ENCODE measurements at regions not wholly inside any gene's neighbourhood (a gene's known extent, or its start where the extent isn't known, plus 50 kb on each side); places are given as distances from the start of the nearest gene placed in this dataset.

- DNase-seq (ENCODE audit: low read depth): no peak
- TF ChIP-seq, protein P1, sequence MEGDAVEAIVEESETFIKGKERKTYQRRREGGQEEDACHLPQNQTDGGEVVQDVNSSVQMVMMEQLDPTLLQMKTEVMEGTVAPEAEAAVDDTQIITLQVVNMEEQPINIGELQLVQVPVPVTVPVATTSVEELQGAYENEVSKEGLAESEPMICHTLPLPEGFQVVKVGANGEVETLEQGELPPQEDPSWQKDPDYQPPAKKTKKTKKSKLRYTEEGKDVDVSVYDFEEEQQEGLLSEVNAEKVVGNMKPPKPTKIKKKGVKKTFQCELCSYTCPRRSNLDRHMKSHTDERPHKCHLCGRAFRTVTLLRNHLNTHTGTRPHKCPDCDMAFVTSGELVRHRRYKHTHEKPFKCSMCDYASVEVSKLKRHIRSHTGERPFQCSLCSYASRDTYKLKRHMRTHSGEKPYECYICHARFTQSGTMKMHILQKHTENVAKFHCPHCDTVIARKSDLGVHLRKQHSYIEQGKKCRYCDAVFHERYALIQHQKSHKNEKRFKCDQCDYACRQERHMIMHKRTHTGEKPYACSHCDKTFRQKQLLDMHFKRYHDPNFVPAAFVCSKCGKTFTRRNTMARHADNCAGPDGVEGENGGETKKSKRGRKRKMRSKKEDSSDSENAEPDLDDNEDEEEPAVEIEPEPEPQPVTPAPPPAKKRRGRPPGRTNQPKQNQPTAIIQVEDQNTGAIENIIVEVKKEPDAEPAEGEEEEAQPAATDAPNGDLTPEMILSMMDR (conservative IDR thresholded peaks at IDR 0.05; ENCODE audit: low read depth, low read length): no peak
- no peak overlapping the region for H3K4me3 ChIP-seq (ENCODE audit: low read depth, low read length)
Observed at GRCh38 chr5:110177729-110178128, 488.0 kb downstream of the MAN2A1 start.

DNA sequence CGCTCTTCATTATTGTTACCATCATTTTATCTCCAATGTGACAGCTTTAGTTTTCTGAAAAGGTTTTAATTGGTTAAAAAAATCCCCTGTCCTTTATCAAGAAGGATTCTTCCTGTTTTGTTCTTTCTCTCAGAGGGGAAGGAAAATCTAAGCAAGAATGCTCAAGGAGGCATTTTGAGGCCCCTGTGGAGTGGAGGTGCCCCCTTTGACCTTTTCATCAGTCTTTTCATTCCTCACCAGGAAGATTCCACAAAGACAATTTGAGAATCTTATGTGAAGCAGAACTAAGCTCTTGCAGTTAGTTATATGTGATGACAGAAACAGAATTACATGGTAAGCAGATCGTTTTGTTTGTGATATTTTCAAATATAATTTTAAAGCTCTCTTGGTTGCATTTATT lies 489.6 kb downstream of the MAN2A1 start:
- DNase-seq (ENCODE audit: low read depth): peak; percentile 34
- TF ChIP-seq, protein P1 (conservative IDR thresholded peaks at IDR 0.05; ENCODE audit: low read depth, low read length): no peak
- no peak overlapping the region for H3K4me3 ChIP-seq (ENCODE audit: low read depth, low read length)

GRCh38 chr5:110194191-110194590 lies 504.5 kb downstream of the MAN2A1 start:
- TF ChIP-seq, protein P1 (conservative IDR thresholded peaks at IDR 0.05; ENCODE audit: low read depth, low read length): no peak
- DNase-seq (ENCODE audit: low read depth): no peak
- no peak overlapping the region for H3K4me3 ChIP-seq (ENCODE audit: low read depth, low read length)

DNA sequence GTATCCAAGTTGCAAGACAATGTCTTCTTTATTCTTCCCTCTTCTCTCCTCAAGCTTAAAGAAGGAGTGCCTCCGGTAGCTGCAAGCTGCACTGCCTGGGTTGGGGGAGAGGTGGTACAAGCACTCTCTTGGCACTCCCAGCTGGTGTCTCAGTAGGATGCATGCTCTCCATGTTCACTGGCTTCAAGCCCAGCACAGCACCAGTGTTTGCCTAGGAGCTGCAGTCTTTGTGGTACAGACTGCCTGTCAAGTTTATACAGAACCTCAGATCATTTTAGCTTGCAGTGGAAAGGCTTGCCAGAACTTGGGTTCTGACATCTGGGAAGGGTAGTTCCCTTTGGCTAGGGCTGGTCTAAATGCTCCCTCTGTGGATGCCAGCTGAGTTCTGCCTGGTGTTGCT lies 505.6 kb downstream of the MAN2A1 start:
- TF ChIP-seq, protein P1 (conservative IDR thresholded peaks at IDR 0.05; ENCODE audit: low read depth, low read length): no peak
- no peak overlapping the region for H3K4me3 ChIP-seq (ENCODE audit: low read depth, low read length)
- no peak for DNase-seq (ENCODE audit: low read depth)

GRCh38 chr5:110201791-110202190 lies 512.1 kb downstream of the MAN2A1 start:
- TF ChIP-seq, protein P1 (conservative IDR thresholded peaks at IDR 0.05; ENCODE audit: low read depth, low read length): no peak
- DNase-seq (ENCODE audit: low read depth): no peak
- no peak overlapping the region for H3K4me3 ChIP-seq (ENCODE audit: low read depth, low read length)

DNA sequence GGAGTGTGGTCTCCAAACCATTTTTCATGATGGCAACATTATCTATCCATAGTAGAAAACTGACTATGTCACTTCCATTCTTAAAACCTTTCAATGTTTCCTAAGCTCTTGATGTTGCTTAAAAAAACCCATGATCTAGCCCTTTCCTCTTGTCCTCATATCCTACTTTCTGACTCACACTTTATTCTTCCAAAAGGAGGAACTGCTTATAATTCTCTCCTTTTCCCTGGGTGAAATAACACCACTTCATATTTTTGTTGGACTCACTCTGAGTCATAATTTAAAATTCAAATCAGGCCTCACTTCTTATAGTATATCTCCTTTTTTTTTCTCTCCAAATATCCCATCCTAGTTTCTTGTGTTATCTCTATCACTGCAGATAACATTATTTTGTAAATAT lies 513.9 kb downstream of the MAN2A1 start:
- no peak overlapping the region for H3K4me3 ChIP-seq (ENCODE audit: low read depth, low read length)

DNA sequence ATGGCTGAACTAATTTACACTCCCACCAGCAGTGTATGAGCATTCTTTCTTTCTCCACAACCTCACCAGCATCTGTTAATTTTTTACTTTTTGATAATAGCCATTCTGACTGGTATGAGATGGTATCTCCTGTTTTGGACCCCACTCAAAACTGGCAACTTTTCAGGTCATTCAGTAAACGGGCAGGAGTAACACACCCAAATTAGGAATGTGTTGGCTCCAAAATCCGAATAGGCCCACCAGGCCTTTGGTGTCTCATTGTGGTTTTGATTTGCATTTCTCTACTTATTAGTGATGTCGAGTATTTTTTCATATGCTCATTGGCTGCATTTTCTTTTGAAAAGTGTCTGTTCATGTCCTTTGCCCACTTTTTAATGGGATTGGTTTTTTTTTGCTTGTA lies 517.1 kb downstream of the TMEM232 start:
- TF ChIP-seq, protein P1 (conservative IDR thresholded peaks at IDR 0.05; ENCODE audit: low read depth, low read length): no peak
- no peak for DNase-seq (ENCODE audit: low read depth)

More for the DNA sequence above, 513.9 kb downstream of the MAN2A1 start:
- TF ChIP-seq, protein P1 (conservative IDR thresholded peaks at IDR 0.05; ENCODE audit: low read depth, low read length): no peak
- no peak for DNase-seq (ENCODE audit: low read depth)

More for the DNA sequence above, 517.1 kb downstream of the TMEM232 start:
- H3K4me3 ChIP-seq (ENCODE audit: low read depth, low read length): no peak overlapping the region

All from choroid plexus epithelial cell (primary cell).